IPS DF 19.7 (cell line): ENCODE measurements at regions not wholly inside any gene's neighbourhood (a gene's known extent, or its start where the extent isn't known, plus 50 kb on each side); places are given as distances from the start of the nearest gene placed in this dataset.
"Not testable (repeated sequence)": the region's sequence is repeated elsewhere in the genome, so short reads cannot be mapped to it uniquely, and the experiment has no call there.

Experiments
- DNase-seq: peaks from one replicate; pipeline ENCODE4 v3.0.0-alpha.2; 2013; ENCODE audit warnings: low read depth, low spot score

- DNase-seq = no peak
Measured at GRCh38 chr14:80298491-80299017, 87.2 kb upstream of the DIO2 start.

- no peak for DNase-seq
Measured at GRCh38 chr14:80291101-80291500, 79.8 kb upstream of the DIO2 start.

DNA sequence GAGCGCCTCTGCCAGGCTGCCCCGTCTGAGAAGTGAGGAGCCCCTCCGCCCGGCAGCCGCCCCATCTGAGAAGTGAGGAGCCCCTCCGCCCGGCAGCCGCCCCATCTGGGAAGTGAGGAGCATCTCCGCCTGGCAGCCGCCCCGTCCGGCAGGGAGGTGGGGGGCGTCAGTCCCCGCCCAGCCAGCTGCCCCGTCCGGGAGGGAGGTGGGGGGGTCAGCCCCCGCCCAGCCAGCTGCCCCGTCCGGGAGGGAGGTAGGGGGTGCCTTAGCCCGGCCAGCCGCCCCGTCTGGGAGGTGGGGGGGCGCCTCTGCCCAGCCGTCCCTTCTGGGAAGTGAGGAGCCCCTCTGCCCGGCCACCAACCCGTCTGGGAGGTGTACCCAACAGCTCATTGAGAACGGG lies 75.4 kb upstream of the DIO2 start:
- not testable (repeated sequence) for DNase-seq

DNA sequence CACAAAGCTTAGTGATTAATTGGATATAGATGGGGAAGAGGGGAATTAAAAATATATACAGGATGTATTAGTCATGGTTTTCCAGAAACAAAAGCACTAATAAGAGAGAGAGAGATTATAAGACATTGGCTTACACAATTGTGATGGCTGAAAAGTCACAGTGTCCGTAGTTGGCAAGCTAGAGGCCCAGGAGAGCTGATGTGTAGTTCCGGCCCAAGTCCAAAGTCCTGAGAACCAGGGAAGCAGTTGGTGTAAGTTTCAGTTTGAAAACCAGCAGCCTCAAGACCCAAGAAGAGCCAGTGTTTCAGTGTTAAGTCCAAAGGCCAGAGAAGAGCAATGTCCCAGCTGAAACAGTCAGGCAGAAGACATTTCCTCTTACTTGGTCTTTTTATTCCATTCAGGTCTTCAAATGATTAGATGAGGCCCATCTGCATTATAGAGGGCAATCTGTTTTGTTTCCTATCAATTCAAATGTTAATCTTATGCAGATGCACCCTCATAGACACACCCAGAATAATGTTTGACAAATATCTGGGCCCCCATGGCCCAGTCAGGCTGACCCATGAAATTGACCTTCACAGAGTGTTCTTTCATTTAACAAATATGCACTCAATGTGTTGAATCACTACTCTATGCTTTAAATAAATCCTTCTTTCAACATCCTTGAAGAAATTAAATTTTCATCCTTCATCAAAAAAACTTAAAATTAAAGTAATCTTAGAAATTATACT lies 67.2 kb upstream of the DIO2 start:
- DNase-seq = no peak

- DNase-seq = no peak
Measured at GRCh38 chr14:80275208-80275850, 64.0 kb upstream of the DIO2 start.

DNA sequence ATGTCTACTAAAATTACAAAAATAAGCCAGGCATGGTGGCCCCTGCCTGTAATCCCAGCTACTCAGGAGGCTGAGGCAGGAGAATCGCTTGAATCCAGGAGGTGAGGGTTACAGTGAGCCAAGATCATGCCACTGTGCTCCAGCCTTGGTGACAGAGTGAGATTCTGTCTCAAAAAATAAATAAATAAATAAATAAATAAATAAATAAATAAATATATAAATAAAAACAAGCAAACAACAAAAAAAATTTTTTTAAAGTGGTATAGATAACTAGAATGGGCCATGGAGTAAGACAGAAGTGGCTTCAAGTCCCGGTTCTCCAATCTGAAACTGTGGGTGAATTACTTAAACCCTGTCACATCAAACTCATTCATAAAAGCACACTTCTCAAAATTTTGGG lies 63.0 kb upstream of the DIO2 start:
- not testable (repeated sequence) for DNase-seq

- no peak for DNase-seq
Measured at GRCh38 chr14:80271389-80271788, 60.1 kb upstream of the DIO2 start.

DNA sequence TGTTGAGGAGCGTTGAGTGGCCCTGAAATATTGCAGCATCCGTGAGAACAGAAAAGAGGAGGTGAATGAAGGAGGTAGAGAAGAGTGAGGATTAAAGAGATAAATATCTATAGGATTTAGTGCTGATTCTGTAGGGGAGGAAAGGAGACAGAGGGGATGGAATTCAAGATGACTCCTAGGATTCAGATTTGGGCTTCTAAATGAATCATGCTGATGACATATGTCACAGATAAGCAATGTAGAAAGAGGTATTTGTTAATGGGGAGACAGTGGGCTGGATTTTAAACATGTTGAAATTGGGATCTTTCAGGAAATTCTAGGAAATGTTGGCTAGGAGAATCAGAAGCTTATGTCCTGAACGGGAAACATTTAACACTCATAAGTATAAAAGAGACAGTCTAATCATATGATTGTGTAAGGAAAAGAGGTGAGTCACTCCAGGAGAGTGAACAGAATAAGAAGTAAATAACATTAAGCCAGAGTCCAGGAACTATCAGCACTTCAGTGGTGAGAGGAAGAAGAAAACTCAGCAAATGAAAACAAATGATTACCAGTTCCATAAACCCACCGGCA lies 58.1 kb upstream of the DIO2 start:
- DNase-seq = no peak

- DNase-seq = no peak
Measured at GRCh38 chr14:80266930-80267329, 55.6 kb upstream of the DIO2 start.

- no peak for DNase-seq
Measured at GRCh38 chr14:80264702-80265101, 53.4 kb upstream of the DIO2 start.
